Activated CD8-positive, alpha-beta memory T cell treated with anti-CD3 and anti-CD28 coated beads for 36 hours (primary cell): ENCODE measurements at regions not wholly inside any gene's neighbourhood (a gene's known extent, or its start where the extent isn't known, plus 50 kb on each side); places are given as distances from the start of the nearest gene placed in this dataset.
"Not testable (repeated sequence)": the region's sequence is repeated elsewhere in the genome, so short reads cannot be mapped to it uniquely, and the experiment has no call there.

ENCODE experiments used
- CTCF ChIA-PET: fragments of 350-600 bp; sonication (Branson Sonifier 250); formaldehyde crosslinking; loops from one replicate; lab custom pipeline; 2021; ENCODE audit warnings: antibody characterized with exemption; lab: Charles Lee
- POLR2A ChIA-PET: fragments of 350-600 bp; sonication (Branson Sonifier 250); formaldehyde crosslinking; loops from one replicate; lab custom pipeline; 2021; ENCODE audit warnings: antibody characterized with exemption; lab: Charles Lee

DNA sequence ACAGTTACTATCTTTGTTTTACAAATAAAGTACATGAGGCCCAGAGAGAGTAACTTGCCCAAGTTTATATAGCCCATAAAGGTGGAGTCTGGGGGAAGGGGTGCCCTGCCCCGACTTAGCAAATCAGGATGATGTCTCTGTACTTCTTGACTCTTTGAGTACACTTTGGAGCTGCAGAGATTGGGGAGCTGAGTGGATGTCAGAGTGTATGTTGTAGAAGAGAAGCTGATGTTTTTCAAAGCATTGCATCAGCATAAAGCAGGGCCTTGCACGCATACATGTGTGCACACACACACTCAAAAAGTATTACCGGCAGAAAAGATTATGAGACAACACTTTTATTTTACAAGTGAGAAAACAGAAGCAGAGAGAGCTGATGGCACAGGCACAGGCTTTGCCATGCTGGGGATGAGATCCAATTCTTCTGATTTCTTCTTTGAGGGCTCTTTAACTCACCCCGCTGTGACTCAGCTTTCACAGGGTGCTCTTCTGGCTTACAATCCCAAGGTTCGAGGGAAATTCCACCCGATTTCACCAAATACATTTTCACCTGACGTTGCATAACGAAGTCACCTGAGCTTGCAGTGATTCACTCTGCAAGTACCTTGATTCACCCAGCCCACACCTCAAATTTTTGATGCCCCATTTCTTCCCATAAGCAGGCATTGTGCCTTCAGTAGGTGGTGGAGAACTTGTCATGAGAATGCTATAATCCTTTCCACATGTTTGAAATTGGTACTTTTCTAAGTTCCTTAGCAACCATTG, 292.8 kb upstream of the BOD1L1 start:
- ChIA-PET POLR2A (no interaction called here), CTCF (interaction anchor here (0.6 kb wide), 1 partner anchor 1006 kb away, joined by 3 read pairs; no protein-coding TSS in a partner anchor)

DNA sequence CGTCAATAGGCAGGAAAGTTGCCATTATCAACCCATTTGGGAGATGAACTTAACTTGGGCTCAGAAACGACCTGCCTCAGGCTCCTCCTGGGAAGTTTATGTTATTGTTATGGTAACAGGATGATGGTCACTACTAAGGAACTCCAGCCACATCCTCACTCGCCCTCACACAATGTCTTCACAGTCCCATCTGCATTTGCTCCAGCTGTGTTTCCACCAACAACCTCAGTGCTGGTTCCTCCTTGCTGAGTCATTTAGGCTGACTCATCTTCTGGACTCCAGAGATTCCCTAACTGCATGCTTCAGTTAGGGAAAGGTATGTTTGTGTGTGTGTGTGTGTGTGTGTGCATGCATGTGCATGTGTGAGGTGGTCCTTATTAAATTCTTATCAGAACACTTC, 293.4 kb upstream of the BOD1L1 start:
- ChIA-PET POLR2A (no interaction called here), CTCF (interaction anchor here (0.6 kb wide), 1 partner anchor 1007 kb away, joined by 3 read pairs; no protein-coding TSS in a partner anchor)

DNA sequence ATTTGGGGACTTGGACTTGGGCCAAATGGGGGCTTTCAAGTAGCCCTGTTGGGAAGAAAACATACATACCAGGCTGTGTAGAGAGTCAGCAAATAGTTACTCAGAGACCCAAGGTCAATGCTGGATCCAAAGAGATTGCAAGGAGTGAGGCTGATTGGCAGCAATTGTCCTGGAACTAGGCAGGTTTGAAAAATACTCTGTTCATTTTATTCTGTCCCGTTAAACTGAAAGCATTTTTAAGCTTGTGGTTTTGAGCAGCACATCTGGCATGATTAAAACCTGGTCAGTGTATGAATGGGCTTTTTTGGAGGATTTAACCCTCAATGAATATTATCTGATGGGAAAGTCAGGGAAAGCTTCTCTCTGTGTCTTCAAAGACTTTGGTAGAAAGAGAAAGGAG, 294.3 kb upstream of the BOD1L1 start:
- POLR2A ChIA-PET = no interaction called here
- CTCF ChIA-PET = no interaction called here

DNA sequence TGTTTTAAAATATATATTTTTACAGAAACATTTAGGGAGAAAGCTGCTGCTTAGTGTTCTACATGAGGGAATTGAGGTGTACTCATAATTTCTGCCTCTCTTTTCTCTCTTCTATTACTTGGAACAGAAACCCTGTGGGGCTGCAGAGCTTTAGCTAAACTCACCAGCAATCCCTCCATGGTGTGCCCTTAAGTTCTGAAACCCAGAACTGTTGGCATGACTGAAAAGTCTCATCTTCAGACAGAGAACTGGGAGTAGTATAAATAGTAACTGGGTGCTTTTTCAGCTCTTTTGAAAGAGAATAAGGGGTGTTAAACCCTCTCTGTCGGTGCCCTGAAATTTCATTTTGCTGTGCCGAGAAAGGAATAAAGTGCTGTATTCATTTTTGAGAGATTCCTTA, 294.9 kb upstream of the BOD1L1 start:
- ChIA-PET CTCF (no interaction called here), POLR2A (no interaction called here)

DNA sequence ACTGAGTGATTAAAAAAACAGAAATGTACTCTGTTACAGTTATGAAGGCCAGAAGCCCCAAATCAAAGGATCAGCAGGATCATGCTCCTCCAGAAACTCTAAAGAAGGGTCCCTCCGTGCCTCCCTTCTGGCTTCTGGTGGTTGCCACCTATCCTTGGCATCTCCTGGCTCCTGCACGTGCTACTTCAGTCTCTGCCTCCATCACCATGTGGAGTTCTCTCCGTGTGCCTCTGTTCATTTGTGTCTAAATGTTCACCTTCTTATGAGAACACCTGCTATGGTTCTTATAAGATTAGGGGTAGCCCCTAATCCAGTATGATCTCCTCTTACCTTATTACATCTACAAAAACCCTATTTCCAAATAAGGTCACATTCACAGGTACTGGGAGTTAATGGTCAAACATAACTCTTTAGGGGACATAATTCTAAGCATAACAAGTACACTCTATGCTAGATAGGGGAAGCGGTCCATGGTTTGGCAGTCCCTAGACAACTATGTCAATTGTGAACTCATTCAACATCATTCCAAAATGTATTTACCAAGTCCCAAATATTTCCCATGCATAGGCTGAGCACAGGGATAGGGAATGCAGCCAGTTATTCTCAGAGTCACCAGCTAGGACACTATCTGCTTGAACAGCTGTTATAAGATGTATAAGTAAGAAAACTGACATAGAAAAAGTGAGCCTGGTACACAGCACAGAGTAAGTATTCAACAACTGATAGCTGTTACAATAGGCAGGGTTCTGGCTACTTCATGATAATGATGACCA, 295.5 kb upstream of the BOD1L1 start:
- ChIA-PET CTCF (no interaction called here), POLR2A (no interaction called here)

DNA sequence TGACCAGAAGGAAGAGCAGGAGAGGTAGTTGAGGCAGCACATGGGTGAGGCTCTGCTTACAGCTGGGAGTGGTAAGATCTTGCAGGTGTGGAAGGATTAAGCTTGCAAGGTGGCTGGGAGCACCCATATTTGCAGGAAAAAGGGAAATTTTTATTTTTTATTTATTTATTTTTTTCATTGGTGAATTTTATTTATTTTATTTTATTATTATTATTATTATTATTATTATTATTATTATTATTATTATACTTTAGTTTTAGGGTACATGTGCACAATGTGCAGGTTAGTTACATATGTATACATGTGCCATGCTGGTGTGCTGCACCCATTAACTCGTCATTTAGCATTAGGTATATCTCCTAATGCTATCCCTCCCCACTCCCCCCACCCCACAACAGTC, 297.4 kb upstream of the BOD1L1 start:
- POLR2A ChIA-PET, CTCF ChIA-PET: not testable (repeated sequence)

DNA sequence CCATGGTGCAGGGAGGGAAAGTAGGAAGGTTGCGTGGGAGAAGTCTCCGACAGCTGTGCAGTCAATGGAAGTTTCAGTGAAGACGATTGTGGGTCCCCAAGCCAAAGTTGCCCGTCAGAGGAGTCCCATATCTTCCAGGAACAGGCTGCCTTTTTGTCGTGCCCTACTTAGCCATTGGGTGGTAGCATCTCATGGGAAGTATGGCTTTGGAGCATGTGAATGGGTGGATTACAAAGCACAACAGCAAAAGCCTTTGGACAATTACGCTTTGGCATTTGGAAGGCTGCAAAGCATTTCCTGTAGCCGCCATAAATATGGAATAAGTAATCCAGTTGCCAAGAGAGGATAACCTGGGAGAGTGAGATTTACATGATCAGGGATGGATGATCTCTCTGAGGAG, 300.7 kb upstream of the BOD1L1 start:
- POLR2A ChIA-PET = no interaction called here
- CTCF ChIA-PET = no interaction called here

DNA sequence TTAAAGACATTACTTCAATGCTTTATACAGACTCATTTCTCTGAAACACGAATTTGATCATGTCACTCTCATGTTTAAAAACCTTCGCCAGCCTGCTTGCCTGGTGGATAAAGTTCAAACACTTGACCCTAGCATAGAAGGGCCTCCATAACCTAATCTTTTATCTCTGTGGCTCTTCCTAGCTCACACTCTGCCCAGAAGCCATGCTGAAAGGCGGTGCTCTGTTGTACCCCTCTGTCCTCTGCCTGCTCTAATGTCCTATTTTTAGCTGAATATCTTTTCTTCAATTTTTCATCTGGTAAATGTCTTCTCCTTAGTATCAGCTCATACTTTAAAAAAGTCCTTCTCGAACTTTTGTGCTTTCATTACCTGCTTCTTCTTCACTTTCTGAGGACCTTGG, 302.6 kb upstream of the BOD1L1 start:
- CTCF ChIA-PET = no interaction called here
- POLR2A ChIA-PET = no interaction called here

DNA sequence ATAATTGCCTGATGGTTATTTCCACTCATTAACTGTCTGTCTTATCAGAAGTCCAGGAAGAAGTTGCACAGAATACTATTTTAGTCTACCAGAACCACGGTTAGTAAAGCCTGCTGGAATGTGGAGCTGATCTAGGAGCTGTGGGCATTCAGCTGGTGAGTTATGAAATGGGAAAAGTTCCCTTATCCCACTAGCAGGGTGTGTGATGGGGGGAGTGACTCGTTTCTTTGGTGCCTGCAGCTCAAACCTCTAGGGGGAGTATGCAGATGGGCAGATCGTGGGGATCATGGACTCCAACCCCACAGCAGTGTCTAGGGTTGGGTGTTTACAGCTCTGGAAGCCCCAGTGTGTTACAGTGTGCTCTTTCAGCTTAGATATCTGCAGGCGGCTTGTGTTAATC, 305.7 kb upstream of the BOD1L1 start:
- ChIA-PET POLR2A (no interaction called here), CTCF (no interaction called here)

DNA sequence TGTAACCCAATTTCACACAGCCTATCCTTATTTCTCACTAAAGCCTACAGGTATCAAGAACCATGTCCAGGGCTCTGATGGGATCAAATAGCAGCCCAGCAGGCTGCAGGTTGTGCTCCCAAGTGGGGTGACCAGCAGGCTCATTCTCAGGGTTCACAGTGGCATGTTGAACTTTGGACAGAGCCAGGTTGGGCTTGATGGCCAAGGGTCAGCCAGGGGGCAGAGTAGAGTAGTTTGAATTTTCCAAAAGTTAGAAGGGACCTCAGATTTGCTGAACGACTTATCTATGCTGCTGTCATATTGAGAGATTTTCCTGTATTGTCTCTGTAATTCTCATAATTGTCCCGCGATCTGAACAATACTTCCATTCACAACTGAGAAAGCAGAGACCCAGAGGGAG, 310.8 kb upstream of the BOD1L1 start:
- ChIA-PET POLR2A (interaction anchor here (0.6 kb wide), 1 partner anchor 350 kb away, joined by 6 read pairs; no protein-coding TSS in a partner anchor), CTCF (no interaction called here)

DNA sequence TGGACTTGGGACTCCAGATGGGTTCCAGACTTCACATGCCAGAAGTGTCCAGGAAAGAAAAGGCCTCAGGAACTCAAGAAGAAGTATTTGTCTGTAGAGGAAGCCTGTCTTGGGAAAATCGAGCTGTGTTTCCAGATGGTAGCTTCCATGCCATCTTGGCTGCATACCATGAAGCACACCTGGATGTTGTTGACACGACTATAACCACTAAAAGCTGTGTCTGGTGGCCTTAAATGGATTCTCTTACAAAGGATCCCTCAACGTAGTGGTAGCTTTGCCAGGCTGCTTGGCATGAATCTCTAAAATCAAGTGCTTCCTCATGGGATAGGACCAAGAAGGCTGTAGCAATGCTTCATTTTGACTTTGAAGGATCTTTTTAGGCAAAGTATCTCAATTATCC, 313.4 kb upstream of the BOD1L1 start:
- CTCF ChIA-PET = no interaction called here
- POLR2A ChIA-PET = no interaction called here

DNA sequence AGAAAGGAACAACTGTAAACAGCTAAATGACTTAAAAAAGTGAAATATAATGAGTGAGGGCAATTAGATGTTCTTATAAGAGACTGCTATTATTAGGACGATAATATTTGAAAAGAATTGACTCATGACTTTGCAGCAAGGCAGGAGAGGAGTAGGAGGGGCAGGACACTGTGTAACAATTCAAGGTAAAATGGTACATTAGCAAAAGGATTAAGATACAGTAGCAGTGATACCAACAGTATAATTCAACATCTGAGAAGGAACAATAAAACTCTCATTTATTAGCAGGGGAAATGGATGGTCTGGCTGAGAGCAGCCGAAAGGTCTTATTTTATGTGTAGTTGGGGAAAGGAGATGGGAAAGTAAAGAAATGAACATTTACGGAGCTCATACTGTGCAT, 315.5 kb upstream of the BOD1L1 start:
- ChIA-PET POLR2A (no interaction called here), CTCF (no interaction called here)

DNA sequence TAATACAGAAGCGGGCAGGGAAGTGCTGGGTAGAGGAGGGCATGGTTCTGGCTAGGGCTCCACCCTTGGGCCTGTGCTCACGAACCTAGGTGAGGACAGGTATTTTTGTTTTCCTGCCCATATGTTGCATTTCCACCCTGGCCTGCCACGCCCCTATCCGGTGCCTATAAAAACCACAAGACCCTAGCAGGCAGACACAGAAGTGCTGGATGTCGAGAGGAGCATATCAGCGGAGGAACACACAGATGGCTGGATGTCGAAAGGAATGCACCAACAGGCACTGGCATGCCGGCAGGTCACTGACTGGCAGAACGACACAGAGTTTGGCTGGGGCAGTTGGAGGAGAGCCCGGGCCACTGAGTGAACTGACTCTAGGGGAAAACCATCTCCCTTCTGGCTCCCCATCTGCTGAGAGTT, 316.6 kb upstream of the BOD1L1 start:
- ChIA-PET POLR2A (no interaction called here), CTCF (no interaction called here)

DNA sequence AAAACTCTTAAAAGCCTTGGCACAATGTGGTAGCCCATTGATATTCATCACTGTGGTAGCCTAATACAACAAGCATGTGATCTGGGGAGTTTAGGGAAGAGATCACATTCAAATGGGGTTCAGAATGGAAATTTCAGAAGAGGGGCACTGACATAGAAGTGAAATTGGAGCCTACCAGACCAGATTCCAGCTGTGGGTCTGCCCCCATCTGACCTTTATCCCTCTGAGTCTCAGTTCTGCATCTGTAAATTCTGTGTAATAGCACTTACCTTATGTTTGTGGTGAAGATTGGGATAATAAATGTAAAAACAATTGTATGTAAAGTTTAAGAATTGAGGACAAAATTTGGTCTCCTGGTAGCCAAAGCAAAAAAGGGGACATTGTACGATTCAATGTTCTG, 320.4 kb upstream of the BOD1L1 start:
- ChIA-PET CTCF (no interaction called here), POLR2A (no interaction called here)

DNA sequence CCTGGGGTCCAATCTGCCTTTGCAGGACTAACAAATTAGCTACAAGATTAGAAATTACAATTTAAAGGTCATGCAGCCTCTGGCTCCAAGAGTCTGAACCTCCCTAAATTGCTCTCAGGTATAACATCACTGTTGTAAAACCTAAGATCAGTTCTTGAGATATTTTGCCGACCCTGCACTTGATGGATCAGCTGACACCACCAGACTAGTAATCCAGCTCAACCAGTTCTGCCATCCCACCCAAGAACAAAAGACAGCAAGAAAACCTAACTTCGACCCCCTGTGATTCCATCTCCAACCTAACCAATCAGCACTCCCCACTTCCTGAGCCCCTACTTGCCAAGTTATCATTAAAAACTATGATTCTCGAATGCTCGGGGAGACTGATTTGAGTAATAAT, 323.0 kb upstream of the BOD1L1 start:
- ChIA-PET POLR2A (no interaction called here), CTCF (no interaction called here)

DNA sequence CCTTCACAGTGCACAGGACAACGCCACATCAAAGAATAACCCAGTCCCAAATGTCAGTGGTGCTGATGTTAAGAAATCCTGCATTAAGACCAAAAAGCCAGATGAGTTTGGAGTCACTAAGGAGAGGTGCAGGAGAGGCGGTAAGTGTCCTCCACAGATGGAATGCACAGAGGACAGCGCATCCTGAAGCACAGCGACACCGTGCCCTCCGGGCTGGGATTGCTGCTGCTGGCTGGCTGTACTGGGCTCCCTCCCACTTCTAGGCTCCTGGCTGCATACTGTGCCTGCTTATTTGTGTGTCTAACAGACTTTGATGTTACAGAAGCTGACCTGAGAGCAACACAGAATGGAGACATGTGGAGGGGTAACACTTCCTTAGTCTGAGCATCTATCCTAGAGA, 325.6 kb upstream of the BOD1L1 start:
- POLR2A ChIA-PET = no interaction called here
- CTCF ChIA-PET = no interaction called here

DNA sequence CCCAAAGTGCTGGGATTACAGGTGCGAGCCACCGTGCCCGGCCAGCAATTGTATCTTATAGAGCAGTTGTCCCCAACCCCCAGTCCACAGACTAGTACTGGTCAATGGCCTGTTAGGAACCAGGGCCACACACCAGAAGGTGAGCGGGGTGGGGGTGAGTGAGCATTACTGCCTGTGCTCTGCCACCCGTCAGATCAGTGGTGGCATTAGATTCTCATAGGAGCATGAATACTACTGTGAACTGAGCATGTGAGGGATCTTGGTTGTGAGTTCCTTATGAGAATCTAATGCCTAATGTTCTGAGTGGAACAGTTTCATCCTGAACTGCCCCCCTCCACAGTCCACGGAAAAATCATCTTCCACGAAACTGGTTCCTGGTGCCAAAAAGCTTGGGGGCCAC, 328.0 kb upstream of the BOD1L1 start:
- CTCF ChIA-PET = no interaction called here
- POLR2A ChIA-PET = no interaction called here

DNA sequence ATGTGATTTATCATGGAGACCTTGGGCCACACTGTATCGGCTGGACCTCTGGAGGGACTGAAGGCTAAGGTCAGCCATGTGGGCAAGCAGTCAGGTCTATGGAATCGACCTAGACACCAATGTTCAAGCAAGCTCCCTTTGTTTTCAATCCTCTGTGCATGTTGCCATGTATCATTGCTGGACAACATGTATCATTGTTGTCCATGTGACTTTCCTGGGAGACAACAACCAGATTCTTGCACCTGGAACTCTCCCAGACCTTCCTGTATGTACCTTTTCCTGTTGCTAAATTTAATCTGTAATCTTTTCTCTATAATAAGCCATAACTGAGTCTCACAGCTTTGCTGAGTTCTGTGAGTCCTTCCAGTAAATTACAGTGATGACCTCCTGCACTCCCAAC, 329.4 kb upstream of the BOD1L1 start:
- POLR2A ChIA-PET = no interaction called here
- CTCF ChIA-PET = no interaction called here

DNA sequence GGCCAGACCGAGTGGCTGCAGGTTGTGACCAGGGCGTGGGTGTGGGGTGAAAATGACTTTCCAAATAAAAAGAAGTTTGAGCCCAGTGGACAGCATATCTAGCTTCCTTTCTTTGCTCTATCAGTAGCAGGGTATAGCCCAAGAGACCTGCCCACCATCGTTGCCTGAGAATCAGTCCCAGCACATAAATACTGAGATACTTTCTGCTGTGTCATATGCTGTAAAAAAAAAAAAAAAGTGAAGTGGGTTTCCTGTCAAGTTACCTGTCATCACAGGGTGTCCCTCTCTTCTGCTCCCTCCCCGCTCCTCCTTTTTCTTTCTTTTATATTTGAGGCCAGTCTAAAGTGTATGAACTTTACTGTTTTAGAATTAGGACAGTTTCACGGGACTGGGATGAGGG, 330.3 kb upstream of the BOD1L1 start:
- ChIA-PET POLR2A (no interaction called here), CTCF (no interaction called here)

DNA sequence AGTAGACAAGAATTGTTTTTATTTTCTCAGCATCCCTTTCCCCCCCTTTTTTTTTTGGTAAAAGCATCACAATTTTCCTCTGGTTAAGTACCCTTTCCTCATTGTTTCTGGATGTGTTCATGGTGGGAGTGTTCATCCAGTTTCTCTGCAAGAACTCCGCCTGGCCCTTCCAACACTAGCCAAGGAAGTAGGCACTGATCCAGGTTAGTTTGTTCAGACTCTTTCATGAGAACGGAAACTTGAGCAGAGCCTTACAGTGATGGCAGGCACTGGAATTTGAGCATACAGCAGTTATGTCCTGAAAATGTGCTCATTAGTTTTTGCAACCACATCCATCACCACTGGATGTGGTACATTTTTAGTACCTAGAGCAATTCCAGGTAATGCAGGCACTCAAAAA, 336.1 kb upstream of the BOD1L1 start:
- CTCF ChIA-PET = no interaction called here

More for the DNA sequence above, 336.1 kb upstream of the BOD1L1 start:
- POLR2A ChIA-PET = no interaction called here
